Vagina (tissue), 2 donors: ENCODE measurements at regions not wholly inside any gene's neighbourhood (a gene's known extent, or its start where the extent isn't known, plus 50 kb on each side); places are given as distances from the start of the nearest gene placed in this dataset.

Experiments used
- DNase-seq, 2 donors: peaks; one replicate each; pipeline ENCODE4 v3.0.0-alpha.2; 2017; ENCODE audit errors: extremely low spot score in 2 of 2
- H3K27ac ChIP-seq: fragments of 200-600 bp; sonication (generic); one replicate; pipeline ENCODE4 v1.5.1; 2019
- H3K27me3 ChIP-seq: fragments of 200-600 bp; sonication (generic); one replicate; pipeline ENCODE4 v1.5.1; 2019
- H3K36me3 ChIP-seq, 2 donors: fragments of 200-600 bp; sonication (generic); one replicate each; pipeline ENCODE4 v1.5.1; 2017 to 2019
- H3K4me1 ChIP-seq: fragments of 200-600 bp; sonication (generic); one replicate; pipeline ENCODE4 v1.5.1; 2019
- H3K4me3 ChIP-seq, 2 donors: fragments of 200-600 bp; sonication (generic); 1 replicate in 1 of 2; 2 replicates in 1 of 2; pipeline ENCODE4 v1.5.1; 2016 to 2019
- H3K9me3 ChIP-seq: fragments of 200-600 bp; sonication (generic); one replicate; pipeline ENCODE4 v1.5.1; 2019
- CTCF ChIP-seq, 3 experiments: fragments of 450-650 bp in 2 of 3; fragments of 200-600 bp in 1 of 3; sonication (generic) in 1 of 3; IDR thresholded peaks; one replicate each; pipeline ENCODE4 v1.5.1; 2017 to 2019; ENCODE audit warnings: antibody characterized with exemption in 3 of 3, mild to moderate bottlenecking in 2 of 3, moderate library complexity in 2 of 3
- POLR2A ChIP-seq, 2 donors: fragments of 450-650 bp; IDR thresholded peaks; one replicate each; pipeline ENCODE4 v1.6.1; 2017; ENCODE audit warnings: antibody characterized with exemption in 2 of 2, mild to moderate bottlenecking in 2 of 2, moderate library complexity in 2 of 2
- POLR2AphosphoS5 ChIP-seq, 2 donors: sonication (generic); formaldehyde crosslinking; IDR thresholded peaks; one replicate each; pipeline ENCODE4 v1.9.0; 2017; ENCODE audit warnings: antibody characterized with exemption in 2 of 2, mild to moderate bottlenecking in 2 of 2, low read depth in 1 of 2; ENCODE audit not compliant: insufficient read depth in 1 of 2
- intact Hi-C: fragments of 100-400 bp; cut with DNase I; formaldehyde crosslinking; loops from one replicate; pipeline ENCODE4 v1.15.1; 2023

- Histone ChIP-seq H3K4me3 (no peak overlapping the region), H3K27me3 (no peaks in the 10 kb centered on the region), H3K36me3 (no peaks in the 10 kb centered on the region), H3K27ac (no peak overlapping the region), H3K9me3 (no peaks in the 10 kb centered on the region), H3K4me1 (no peaks in the 10 kb centered on the region)
- TF ChIP-seq POLR2A (IDR thresholded peaks at IDR 0.05) (no peak), CTCF (IDR thresholded peaks at IDR 0.05) (no peak), POLR2AphosphoS5 (IDR thresholded peaks at IDR 0.05; ENCODE audit: insufficient read depth in 1 of 2, low read depth in 1 of 2) (no peak)
- no peak for DNase-seq
- intact Hi-C loops = no loop called here
Observed at GRCh38 chr9:29575219-29575618, 2001.9 kb upstream of the C9orf72 start.

- no peak for DNase-seq
- no peaks in the 10 kb centered on the region for H3K27me3 ChIP-seq
- H3K27ac ChIP-seq = no peak overlapping the region
- H3K36me3 ChIP-seq = no peaks in the 10 kb centered on the region
- no peak overlapping the region for H3K4me3 ChIP-seq
- intact Hi-C loops = no loop called here
- H3K4me1 ChIP-seq = no peaks in the 10 kb centered on the region
- H3K9me3 ChIP-seq = no peaks in the 10 kb centered on the region
- no peak for TF ChIP-seq POLR2A (IDR thresholded peaks at IDR 0.05)
- TF ChIP-seq CTCF (IDR thresholded peaks at IDR 0.05) = no peak
- no peak for TF ChIP-seq POLR2AphosphoS5 (IDR thresholded peaks at IDR 0.05; ENCODE audit: insufficient read depth in 1 of 2, low read depth in 1 of 2)
Observed at GRCh38 chr9:29588361-29588760, 2015.1 kb upstream of the C9orf72 start.

GRCh38 chr9:29609282-29609681 lies 2036.0 kb upstream of the C9orf72 start:
- no peak for DNase-seq
- intact Hi-C loops = no loop called here

GRCh38 chr9:29613773-29614172 lies 2040.5 kb upstream of the C9orf72 start:
- no peak for DNase-seq
- H3K27ac ChIP-seq = no peak overlapping the region
- intact Hi-C loops = no loop called here
- H3K4me3 ChIP-seq = no peak overlapping the region
- no peak for TF ChIP-seq POLR2A (IDR thresholded peaks at IDR 0.05)
- no peak for TF ChIP-seq CTCF (IDR thresholded peaks at IDR 0.05)
- H3K4me1 ChIP-seq = no peaks in the 10 kb centered on the region
- H3K36me3 ChIP-seq = no peaks in the 10 kb centered on the region
- H3K9me3 ChIP-seq = no peaks in the 10 kb centered on the region
- no peaks in the 10 kb centered on the region for H3K27me3 ChIP-seq

More at GRCh38 chr9:29609282-29609681, 2036.0 kb upstream of the C9orf72 start:
- Histone ChIP-seq H3K4me3 (no peak overlapping the region), H3K27me3 (no peaks in the 10 kb centered on the region), H3K36me3 (no peaks in the 10 kb centered on the region), H3K9me3 (no peaks in the 10 kb centered on the region), H3K4me1 (no peaks in the 10 kb centered on the region), H3K27ac (no peak overlapping the region)
- TF ChIP-seq CTCF (IDR thresholded peaks at IDR 0.05) (no peak), POLR2AphosphoS5 (IDR thresholded peaks at IDR 0.05; ENCODE audit: insufficient read depth in 1 of 2, low read depth in 1 of 2) (no peak), POLR2A (IDR thresholded peaks at IDR 0.05) (no peak)

- no peak for TF ChIP-seq POLR2AphosphoS5 (IDR thresholded peaks at IDR 0.05; ENCODE audit: insufficient read depth in 1 of 2, low read depth in 1 of 2)
- TF ChIP-seq POLR2A (IDR thresholded peaks at IDR 0.05) = no peak
- TF ChIP-seq CTCF (IDR thresholded peaks at IDR 0.05) = no peak
- DNase-seq = no peak
- intact Hi-C loops = no loop called here
- Histone ChIP-seq H3K27ac (no peak overlapping the region), H3K4me3 (no peak overlapping the region), H3K36me3 (no peaks in the 10 kb centered on the region), H3K27me3 (no peaks in the 10 kb centered on the region), H3K4me1 (no peaks in the 10 kb centered on the region), H3K9me3 (no peaks in the 10 kb centered on the region)
Observed at GRCh38 chr9:29616844-29617243, 2043.6 kb upstream of the C9orf72 start.
